NCI-H1092 (cell line): ENCODE measurements at regions not wholly inside any gene's neighbourhood (a gene's known extent, or its start where the extent isn't known, plus 50 kb on each side); places are given as distances from the start of the nearest gene placed in this dataset.
"Not testable (repeated sequence)": the region's sequence is repeated elsewhere in the genome, so short reads cannot be mapped to it uniquely, and the experiment has no call there.

Source experiments
- DNase-seq: peaks from one replicate; lab custom pipeline; 2025; lab: John Stamatoyannopoulos, UW

DNA sequence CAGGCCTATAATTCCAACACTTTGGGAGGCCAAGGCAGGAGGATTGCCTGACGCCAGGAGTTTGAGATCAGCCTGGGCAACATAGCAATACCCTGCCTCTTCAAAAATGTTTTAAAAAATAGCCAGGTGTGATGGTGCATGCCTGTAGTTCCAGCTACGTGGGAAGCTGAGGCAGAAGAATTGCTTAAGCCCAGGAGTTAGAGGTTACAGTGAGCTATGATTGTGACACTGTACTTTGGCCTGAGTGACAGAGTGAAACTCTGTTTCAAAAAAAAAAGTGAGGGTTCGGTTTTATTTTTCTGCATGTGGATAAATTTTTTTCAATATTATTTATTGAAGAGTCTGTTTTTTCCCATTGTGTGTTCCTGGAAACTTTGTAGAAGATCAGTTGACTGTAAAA, 208.1 kb downstream of the SLC4A3 start:
- DNase-seq = no peak

DNA sequence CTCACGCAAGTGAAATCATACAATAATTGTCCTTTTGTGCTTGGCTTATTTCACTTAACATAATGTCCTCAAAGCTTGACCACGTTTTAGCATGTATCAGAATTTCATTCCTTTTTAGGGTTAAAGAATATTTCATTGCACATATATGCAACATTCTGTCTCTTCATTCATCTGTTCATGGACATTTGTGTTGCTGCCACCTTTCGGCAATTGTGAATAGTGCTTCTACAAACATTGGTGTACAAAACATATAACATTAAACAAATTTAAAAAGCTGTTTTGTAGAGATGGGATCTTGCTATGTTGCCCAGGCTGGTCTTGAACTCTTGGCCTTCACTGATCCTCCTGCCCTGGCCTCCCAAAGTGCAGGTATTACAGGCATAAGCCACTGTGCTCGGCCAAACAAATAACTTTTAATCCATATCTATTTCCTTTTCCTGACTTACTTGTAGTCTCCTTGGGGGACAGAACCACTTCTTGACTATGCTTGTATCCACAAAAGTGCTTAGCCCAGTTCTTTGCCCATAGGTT, 209.3 kb downstream of the SLC4A3 start:
- DNase-seq = no peak

DNA sequence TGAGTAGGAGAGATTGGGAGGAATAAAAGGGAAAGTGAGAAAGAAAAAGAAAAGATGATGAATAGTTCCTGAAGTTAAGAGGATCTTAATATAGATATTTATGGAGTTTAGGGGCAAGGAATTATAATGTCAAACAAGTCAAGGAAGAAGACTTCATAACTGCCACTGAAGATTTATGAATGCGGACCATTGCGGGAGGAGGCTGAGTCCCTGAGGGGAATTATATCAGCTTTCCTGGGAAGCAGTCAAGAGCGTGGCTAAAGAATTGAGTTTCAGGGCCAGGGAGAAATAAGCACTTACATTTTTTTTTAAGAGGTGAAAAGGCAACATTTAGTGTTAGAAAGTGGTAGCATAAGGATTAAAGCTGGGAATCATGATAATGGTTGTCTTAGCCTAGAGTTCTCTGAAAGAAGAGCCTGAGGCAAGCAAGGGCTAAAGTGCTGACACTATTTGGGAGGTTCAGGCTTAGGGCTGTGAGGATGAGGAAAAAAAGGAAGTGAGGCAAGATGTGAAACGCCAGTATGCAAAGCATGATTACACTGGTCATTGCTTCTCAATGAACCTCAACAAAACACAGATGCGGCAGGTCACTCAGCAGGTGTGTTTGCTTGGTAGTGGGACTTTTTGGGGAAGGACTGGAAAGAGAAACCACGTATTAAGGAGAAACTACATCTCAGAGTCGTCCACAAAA, 217.1 kb downstream of the SLC4A3 start:
- no peak for DNase-seq

DNA sequence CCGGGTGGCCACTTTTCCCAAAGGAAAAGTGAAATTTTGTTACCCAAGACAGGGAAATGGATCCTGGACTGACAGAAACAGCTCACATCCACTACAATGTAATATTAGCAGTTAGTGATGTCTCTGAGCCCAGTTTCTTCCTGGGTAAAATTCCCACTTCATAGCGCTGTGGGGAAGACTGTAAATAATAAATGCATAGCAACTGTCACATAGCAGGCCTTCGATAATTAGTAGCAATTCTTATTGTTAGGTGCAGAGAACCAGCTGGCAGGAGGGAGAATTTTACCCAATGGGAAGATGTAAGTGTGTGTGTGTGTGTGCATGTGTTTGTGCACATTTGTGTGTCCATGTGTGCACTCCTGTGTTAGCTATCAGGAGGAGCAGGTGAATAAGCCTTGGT, 221.5 kb downstream of the SLC4A3 start:
- DNase-seq = no peak

DNA sequence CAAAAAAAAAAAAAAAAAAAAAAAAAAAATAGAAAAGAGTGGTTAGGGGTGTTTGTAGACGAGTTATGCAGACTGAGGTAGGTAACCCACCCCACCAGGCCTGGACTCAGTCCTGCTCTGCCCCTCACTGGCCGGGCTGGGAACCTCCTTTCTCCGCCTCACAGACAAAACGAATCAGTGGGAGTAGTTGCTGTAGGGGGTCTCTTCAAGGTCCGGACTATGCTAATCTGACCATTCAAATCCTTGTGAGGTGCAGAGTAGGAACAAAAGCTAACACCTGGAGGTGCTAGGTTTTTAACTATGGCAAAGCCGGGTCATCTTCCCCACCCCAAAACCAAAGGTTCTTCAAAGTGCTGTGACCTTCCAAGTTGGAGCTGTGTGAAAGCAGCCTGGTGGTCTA, 223.7 kb downstream of the SLC4A3 start:
- no peak for DNase-seq

DNA sequence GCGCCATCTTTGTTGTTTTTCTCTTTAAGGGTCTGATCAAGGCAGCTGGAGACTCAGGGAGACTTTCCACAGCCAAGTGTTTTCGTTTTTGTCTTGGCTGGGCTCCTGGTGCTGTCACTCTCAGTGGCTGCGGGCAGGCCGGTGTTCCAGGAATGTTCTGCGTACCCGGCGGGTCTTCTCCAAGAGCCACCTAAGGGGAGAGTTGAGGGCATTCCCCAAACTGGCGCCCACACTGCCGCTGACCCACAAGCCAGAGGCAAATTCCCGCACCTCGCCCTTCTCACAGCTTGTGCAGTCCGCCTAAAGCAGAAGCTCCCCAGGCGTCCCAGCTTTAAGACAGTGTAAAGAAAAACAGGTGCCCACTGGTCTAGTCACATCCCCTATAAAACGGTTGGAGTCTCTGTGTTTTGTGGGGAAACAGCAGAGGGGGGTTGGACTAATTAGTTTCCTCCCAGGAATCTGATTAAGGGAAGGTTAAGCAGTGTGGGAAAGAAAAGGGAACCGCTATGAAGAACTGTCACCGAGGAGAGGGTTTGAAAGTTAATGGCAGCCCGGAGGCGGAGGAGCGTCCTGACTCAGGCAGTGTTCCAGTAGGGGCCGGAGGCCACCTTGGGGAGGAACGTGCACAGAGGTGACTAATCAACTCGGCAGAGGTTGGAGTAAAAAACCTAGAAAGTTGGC, 224.5 kb downstream of the SLC4A3 start:
- DNase-seq = no peak

DNA sequence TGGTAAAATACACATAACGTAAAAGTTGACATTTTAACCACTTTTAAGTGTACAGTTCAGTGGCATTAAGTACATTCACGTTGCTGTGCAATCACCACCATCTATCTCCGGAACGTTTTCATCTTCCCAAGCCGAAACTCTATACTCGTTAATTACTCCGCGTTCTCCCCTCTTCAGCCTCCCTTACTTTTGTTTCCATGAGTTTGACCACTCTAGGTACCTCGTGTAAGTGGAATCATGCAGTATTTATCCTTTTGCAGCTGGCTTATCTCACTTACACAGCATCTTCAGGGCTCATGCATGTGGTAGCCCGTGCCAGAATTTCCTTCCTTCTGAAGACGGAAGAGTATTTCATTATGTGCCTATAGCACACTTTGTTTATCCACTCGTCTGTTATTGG, 225.2 kb downstream of the SLC4A3 start:
- no peak for DNase-seq

DNA sequence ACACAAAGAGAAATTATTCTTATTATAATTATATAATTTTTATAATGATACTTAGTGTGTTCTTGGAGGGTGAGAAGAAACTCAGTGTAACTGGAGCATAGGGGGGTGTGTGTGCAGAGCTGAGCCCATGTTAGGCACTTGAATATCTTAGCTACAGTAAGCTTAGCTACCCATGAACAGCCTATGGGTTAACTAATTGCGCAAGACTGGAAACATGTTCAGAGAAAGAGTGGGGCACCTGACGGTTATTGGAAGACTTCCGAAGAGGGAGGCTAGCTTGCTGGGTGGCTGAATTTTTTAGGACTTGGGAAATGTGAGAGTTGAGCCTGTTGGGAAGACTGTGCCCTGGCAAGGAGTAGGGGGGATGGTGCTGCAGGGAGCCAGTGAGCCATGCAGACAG, 229.2 kb downstream of the SLC4A3 start:
- DNase-seq = no peak

DNA sequence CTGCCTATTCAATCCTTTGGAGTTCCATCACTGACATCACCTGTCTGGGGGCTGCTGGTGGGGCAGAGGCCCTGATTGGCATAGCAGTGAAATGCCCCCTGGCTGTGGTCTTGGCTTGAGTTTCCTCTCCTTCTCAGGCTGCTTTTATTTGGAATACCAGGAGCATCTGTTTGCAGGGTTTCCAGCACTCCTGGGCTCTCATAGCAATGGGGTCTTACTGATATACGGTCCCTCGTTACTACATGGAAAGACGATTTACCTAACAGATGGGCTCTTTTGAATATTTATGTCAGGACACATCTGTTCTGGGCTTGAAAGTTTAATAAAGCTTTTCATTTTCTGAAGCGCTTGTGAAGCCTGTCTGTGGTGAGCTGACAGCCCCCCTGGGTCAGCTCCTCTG, 230.3 kb downstream of the SLC4A3 start:
- no peak for DNase-seq

DNA sequence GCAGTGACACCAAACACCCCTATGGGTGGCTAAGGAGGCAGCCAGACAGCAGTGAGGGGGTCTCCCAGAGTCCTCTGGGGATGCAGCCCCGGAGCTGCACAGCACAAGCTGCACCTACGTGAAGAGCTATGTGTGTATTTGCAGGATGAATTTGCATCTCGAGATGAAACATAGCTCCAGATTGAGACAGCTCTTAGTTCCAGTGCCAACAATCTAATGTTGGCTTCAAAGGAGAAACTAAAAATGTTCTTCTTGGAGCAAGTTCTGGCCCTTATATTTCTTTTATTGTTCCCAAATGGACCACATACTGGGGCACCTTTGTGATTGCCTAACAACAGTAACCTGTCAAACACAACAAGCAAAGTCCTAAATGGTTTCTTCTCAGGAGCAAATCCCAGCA, 233.9 kb downstream of the SLC4A3 start:
- DNase-seq = no peak

DNA sequence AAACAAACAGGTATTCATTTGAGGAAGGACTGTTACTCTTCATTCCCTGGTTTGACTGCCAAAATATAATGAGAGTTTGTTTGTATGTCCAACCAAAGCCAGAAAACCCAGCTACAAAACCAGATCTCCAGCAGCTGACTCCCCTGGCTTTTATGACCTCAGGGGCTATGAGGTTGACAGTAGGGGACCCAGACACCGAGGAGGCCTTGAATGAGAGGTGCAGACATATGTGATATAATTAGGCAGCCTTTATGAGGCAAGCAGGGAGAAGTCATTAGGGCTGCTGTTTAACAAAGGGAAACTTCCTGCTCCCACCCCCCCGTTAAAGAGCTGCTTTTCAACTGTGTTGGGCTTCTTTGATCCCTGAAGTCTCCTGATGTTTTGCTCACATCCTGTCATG, 236.7 kb downstream of the SLC4A3 start:
- no peak for DNase-seq

DNA sequence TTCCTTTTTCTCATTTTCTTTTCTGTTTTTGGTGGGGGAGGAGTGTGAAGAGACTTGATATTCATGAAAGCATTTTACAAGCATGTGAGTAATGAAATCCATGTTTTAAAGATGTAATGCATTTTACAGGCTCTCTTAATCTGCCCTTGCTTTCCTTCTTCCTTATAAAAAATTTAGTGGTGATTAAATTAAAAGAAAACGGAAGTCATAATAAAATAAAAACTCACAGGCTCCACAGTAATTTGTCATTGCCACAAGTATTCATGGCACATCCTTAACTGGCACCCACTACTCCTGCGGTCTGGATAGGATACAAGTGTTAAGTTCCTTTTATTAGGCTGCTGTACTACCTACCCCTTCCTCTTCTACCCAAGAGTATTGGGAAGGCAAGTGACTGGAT, 241.2 kb downstream of the SLC4A3 start:
- DNase-seq = no peak

DNA sequence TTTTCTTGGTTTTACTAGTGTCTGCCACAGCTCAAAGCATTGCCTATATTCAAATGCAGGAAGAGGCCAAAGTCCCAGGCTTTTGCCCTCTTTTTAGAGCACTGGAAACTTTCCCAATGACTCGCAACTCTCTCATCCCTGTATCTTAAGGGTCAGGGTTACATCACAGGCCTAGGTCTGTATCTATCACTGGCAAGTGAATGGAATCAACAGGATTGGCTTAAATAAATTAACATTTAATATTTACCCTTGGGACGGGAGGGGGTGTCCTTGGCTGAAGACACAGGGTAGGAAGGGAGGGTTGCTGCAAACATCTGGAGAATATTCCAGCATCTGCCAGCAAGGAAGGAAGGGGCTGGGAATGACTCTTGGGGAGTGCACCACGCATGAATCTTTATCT, 242.6 kb downstream of the SLC4A3 start:
- no peak for DNase-seq

DNA sequence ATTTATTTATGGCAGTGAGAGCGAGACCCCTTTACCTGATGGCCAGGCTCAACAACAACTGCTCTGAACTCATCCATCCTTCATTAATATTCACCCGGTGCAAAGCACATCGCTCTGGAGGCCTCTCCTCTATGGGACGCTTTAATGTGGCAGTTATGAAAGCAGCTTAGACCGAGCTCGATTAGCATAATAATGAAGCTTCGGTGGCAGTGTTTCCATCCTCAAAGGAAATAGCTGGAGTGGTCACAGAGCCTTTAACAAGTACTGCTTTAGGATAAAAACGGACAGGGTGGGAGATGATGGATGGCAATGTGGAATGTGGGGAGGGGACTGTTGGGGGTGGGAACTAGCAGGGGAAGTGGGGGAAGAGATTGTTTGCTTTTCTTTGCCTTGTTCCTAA, 243.9 kb downstream of the SLC4A3 start:
- no peak for DNase-seq

DNA sequence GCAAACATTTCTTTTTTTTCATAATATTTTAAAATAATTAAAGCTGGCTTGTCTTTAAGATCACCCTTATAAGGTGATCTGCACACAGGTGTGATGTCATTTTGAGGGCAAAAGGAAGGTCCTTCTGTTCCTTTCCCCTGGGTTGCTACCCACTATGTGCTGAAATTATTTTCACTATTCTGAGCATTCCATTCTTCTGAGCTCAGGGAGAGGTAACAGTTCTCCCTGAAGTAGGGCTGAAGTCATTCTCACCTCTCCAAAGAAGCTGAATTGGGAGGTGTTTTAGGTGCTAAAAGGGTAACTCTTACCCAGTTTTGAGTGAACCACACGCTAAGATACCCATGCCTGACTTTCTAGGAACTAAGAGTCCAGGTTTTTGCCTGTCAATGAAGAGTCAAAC, 247.6 kb downstream of the SLC4A3 start:
- DNase-seq = no peak

DNA sequence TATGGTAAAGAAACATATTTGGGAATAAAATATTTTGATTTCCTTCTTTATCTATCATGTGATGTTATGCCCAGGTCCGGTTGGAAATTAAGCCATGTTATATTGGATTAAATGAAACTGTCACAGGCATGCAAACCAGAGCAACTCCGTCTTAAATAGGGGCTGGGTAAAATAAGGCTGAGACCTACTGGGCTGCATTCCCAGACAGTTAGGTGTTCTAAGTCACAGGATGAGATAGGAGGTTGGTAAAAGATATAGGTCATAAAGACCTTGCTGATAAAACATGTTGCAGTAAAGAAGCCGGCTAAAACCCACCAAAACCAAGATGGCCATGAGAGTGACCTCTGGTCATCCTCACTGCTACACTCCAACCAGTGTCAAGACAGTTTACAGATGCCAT, 248.6 kb downstream of the SLC4A3 start:
- DNase-seq = not testable (repeated sequence)

DNA sequence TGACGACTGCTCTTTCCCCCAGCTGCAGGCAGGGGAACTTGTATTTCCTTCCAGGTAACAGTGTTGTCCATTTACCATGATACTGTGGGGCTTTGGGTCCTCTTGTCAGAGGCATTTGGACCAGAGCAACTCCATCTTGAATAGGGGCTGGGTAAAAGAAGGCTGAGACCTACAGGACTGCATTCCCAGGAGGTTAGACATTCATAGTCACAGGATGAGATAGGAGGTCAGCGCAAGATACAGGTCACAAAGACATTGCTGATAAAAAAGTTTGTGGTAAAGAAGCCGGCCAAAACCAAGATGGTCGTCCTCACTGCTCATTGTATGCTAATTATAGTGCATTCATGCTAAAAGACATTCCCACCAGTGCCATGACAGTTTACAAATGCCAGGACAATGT, 249.5 kb downstream of the SLC4A3 start:
- DNase-seq = no peak

DNA sequence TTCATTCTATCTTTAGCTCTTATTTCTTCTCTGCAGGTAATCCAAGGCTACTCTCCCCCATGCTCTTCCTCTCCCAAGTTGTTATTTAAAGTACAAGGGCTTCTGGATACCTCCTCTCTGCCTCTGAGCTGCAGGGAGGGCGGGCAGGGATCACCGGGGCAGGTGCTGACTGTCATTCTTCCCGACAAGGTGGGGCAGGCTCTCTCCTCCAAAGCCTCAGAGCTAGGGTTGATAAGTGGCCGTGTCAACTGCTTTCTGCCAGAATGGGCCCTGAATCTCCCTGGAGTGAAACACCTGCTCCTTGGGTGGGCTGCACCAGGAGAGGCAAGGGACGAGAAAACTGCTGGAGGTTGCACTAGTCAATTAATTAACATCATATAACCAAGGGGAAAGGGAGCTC, 250.3 kb downstream of the SLC4A3 start:
- DNase-seq = no peak

DNA sequence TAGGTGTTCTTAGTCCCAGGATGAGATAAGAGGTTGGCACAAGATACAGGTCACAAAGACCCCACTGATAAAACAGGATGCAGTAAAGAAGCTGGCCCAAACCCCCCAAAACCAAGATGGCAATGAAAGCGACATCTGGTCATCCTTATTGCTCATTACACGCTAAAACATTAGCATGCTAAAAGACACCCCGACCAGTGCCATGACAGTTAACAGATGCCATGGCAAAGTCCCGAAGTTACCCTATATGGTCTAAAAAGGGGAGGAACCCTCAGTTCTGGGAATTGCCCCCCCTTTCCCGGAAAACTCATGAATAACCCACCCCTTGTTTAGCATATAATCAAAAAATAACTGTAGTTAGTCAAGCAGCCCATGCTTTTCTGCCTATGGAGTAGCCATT, 251.1 kb downstream of the SLC4A3 start:
- no peak for DNase-seq

DNA sequence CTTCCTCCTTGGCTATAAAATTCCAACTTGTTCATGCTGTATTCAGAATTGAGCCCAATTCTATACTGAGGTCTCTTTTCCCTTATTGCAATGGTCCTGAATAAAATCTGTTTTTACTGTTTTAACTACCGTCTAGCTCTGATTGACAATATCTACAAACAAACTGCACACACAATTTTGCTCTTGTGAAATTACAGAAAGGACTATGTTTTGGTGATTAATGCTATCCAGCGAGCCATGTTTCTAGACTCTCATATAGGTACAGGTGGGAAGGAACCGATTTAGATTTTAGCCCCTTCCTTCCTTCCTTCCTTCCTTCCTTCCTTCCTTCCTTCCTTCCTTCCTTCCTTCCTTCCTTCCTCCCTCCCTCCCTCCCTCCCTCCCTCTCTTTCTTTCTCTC, 254.4 kb downstream of the SLC4A3 start:
- no peak for DNase-seq

DNA sequence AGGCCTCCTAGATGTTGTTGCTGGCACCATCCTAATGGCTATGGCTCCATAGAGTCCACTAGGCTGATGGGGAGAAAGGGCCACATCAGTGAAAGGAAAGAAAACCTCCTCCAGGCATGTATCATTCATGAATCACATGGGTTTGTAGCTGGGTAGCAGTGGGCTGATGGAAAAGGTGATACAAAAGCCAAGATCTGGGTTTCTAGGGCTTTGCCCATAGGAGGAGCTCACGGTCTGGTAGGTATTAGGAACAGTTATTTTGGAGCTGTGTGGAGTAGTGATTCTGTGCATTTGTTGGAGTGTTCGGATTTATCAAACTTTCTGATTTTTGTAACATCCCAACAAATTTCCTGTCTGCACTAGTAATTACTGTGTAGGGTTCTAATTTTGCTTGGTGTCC, 259.2 kb downstream of the SLC4A3 start:
- no peak for DNase-seq

DNA sequence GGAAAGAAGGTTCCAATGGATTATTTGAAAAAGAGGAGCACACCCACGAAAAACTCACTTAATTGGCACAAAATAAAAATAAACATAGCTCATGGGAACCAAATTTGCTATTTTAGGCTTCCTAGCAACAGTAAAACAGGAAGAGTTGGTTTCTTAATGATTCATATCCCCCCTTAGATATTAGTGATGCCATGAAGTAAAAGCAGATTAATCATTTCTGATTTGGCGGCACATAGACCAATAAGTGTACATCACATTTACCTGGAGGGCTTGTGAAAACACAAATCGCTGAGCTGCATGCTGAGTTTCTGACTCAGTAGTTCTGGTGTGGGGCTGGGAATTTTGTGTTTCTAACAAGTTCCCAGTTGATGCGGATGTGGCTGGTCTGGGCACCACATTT, 260.4 kb downstream of the SLC4A3 start:
- DNase-seq = no peak

DNA sequence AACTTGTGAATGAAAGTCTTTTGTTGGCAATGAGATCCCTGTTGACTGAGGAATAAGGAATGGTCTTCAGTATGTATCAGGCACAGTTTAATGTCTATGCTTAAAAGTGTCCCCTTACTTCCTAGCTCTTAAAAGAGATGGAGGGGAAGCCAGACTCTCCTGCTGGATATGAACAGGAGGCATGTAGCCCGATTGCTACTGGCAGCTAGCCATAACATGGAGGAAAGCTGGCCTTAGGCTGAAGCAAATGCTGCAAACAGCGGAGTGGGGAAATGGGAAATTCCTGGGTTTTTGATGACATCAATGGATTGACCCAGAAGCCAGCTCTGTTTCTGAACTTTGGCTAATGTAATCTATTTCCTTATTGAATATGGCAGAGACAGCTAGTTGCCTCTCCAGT, 266.1 kb downstream of the SLC4A3 start:
- DNase-seq = no peak

DNA sequence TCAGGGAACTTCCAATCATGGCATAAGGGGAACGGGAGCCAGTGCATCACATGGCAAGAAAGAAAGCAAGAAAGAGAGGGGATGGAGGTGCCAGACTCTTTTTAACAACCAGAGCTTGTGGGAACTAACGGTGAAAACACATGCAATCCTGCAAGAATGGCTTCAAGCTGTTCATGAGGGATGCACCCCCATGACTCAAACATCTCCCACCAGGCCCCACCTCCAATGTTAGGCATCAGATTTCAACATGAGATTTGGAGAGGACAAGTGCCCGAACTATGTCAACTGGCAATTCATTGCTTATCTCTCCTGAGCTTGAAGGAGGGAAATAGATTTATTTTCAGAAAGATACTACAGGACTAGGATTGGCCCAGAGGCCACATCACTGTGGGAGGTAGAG, 270.0 kb downstream of the SLC4A3 start:
- DNase-seq = no peak
